ENCODE measurements at regions not wholly inside any gene's neighbourhood (a gene's known extent, or its start where the extent isn't known, plus 50 kb on each side); places are given as distances from the start of the nearest gene placed in this dataset.
"Not testable (repeated sequence)": the region's sequence is repeated elsewhere in the genome, so short reads cannot be mapped to it uniquely, and the experiment has no call there.

DNA sequence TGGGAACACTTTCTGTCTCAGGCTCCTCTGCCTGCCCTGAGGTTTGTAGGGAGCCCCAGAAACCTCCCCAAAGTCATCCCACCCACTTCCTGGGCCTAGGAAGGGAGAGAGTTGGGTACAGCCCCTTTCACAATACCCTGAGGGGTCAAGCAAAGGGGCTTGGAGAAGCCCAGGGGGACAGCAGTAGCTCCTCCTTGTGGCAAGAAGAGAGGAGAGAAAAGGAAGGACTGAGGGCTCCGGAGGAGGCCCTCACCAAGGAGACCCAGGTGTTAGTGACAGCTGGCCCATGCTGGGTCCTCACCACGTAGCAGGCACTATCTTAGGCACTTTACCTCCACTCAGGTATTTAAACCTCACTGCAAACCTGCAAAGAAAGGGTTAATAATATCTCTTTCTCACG is 112.8 kb downstream of the IRX5 start:
- no peak for DNase-seq

- DNase-seq, result no peak
These were observed 113.7 kb downstream of the IRX5 start for GRCh38 chr16:55044201-55044975.

DNA sequence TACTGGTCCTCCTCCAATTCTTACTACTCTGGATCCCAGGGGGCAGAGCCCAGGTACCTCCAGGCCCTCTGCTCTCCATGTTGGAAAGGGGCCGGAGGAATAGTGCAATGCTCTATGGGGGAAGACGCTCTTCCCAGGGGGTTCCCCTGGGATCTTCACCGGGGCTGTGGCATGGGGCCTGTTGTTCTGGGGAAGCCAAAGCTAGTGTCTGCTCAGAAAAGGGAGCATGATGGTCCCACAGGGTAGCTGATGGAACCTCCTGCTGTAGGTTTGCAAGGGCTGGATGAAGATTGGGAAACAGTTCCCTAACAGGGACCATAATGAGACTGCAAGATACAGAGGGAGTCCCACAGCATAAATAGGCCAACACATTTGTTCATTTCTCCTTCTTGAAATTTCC is 114.7 kb downstream of the IRX5 start:
- DNase-seq, result no peak

DNA sequence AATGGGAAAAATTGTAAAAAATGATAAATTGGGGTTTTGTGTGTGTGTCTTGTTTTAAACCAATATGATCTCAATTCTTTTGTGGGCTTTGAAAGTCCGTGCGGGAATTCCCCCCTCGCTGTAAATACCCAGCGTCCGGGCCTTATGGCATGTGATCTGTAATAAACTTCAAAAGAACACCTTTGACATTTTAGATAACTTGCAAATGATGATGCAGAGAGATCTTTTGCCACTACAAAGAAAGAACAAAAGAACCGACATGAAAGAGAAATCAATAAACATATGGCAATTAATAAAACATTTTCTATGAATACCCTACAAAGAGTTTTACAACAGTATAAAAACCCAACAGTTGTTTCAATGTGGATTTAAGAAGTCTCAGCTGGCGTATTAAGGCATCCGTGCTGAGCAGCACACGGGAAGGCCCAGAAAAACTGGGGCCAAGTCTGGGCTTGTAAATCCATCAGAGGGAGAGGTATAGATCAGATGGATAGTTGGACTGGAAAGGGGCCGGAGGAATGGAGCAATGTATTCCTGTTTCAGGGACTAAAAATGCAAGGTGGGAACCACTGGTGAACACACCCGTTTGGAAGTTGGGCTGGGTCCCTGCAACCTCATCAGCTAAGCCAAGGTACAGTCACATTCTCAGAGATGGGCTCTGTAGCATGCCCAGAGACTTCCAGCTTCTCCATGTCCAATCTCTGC is 115.2 kb downstream of the IRX5 start:
- DNase-seq, result no peak

DNA sequence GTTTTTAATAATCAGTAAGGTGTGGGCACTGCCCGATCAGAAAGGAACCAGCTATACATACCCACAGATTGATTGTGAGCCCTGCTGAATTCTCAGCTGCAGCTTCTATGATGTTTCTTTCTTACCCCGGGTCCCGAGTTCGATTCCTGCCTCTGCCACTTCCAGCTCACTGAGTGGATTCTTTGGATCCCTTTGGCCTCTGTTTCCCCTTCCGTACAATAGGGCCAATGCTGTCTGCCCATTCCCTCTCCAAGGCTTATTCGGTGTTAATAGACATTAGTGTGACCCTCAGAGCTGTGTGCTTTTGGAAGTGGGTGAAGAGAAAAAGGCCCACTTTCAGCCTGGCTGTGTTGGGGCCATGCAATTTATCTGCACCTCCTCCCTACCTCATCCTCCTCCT is 115.8 kb downstream of the IRX5 start:
- DNase-seq, result no peak

DNA sequence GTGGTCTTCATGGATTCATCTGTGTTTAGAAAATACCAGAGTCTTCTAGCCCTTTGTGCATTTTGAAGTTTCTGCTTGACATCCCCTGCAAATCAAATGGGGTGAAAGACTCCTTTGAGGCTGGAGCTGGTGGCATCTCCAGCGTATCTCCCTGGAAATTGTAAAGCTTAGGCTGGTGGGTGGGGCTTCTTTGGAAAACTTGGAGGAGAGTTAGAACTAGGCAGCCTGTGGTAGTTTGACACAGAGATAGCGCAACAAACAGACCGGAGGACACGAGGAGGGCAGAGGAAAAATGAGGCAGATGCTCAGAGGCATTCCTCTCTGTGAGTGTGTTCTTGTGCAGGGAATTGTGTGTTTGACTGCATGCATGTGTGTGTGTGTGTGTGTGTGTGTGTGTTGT is 116.3 kb downstream of the IRX5 start:
- DNase-seq, result no peak

DNA sequence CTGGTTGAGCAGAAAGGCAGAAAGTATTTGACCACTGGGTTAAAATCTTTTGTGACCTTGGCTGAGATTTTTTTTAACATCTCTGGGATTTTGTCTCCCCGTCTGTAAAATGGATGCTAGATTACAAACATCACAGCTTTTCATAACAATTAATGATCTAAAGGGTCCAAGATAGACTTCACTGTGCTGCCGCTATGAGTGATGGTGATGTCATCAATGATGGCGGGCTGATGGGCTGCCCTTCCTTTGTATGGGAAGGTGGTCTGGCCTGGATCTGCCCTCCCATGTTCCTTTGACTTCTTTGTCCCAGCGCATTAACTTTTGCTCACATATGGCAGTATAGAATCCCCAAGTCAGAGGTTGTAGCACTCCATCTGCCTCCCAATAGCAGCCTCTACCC is 116.7 kb downstream of the IRX5 start:
- no peak for DNase-seq

GRCh38 chr16:55047903-55048497 is 117.3 kb downstream of the IRX5 start:
- no peak for DNase-seq

DNA sequence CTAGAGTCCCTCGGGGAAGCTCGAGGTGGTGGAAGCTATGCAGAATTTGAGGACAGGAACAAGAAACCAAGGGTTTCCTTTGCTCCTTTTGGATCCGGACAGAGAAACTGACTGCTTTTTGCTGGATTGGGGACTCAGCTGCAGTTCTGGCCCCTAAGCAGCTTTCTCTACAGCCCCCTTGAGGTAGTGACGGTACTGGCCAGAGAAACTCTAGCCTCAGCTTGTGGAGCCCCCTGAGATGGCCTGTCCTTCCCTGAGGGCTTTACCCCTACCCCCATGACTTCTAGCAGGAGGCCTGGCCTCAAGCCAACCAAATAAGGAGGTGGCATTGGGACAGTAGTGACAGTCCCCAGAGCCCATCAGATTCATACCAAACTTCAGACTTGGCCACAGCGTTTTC is 118.1 kb downstream of the IRX5 start:
- DNase-seq, result no peak

GRCh38 chr16:55051571-55052347 is 121.1 kb downstream of the IRX5 start:
- DNase-seq, result no peak

GRCh38 chr16:55052348-55052734 is 121.7 kb downstream of the IRX5 start:
- DNase-seq, result no peak

- no peak for DNase-seq
These were observed 122.2 kb downstream of the IRX5 start for GRCh38 chr16:55052741-55053415.

- no peak for DNase-seq
These were observed 124.6 kb downstream of the IRX5 start for GRCh38 chr16:55055262-55055661.

GRCh38 chr16:55056585-55057401 is 126.1 kb downstream of the IRX5 start:
- no peak for DNase-seq

DNA sequence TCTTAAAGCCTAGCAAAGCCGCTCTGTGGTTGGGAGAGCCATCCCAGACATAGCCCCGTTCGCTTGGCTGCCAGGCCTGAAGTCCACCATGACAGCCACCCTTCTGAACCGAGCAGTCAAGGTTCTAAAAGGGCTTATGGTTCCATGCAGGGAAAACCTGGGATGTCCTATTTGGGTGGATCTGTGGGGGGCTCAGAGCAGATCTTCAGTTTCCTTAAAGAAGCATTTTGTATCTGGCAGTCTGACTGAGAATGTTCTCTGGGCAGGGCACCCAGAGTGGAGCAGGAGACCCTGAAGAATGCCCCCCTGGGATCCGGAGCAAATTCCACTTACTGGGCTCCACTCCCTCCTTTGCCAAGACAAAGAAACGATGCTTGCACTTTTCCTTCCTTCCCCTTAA is 127.2 kb downstream of the IRX5 start:
- no peak for DNase-seq

GRCh38 chr16:55058576-55058975 is 127.9 kb downstream of the IRX5 start:
- no peak for DNase-seq

- DNase-seq, result no peak
These were observed 128.5 kb downstream of the IRX5 start for GRCh38 chr16:55059146-55059545.

DNA sequence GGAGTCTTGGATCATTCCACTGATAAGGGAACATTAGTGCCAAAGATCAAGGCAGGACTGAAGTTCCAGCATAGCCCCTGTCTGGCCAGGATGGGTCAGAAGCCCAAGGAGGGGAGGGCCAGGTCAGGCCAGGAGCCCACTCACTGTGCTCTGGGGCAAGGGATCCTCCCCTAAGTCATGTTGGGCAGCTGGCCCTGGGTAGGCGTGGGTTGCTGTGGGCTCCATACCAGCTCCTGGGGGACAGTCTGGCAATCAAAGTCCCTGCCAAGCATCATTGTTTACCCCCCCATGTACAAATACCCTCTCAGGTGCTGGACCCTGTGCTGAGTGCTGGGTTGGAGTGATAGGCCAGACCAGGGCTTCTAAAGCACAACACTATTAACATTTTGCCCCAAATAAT is 130.5 kb downstream of the IRX5 start:
- DNase-seq, result no peak

GRCh38 chr16:55062442-55062841 is 131.8 kb downstream of the IRX5 start:
- DNase-seq, result no peak

DNA sequence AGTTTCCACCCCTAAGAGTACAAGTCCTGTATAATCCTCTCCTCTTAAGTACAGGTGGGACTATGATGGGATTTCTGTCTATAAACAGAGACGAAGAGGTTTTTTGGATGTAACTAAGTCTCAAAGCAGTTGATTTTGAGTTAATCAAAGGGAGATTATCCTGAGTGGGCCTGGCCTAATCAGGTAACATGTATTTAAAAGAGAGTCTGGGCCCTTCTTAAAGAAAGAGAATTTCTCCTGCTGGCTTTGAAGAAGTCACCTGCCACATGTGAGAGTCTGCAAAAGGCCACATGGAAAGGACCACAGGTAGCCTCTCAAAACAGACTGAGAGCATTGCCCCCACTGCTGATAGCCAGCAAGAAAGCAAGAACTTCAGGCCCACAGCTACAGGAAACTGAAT is 142.3 kb downstream of the IRX5 start:
- DNase-seq, result no peak

DNA sequence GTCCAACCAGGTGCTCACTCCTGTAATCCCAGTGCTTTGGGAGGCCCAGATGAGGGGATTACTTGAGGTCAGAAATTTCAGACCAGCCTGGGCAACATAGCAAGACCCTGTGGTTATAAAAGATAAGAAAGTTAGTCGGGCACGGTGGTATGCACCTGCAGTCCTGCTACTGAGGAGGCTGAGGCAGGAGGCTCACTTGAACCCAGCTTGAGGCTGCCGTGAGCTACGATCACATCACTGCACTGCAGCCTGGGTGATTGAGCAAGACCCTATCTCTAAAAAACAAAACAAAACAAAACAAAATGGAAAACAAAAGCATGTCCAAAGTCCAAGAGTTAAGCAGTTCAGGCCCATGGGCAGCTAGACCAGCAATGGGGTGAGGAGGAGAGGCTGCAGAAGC is 143.2 kb downstream of the IRX5 start:
- no peak for DNase-seq

- not testable (repeated sequence) for DNase-seq
These were observed 144.5 kb downstream of the IRX5 start for GRCh38 chr16:55075208-55075607.

Measured in DMS153 (cell line).